ENCODE measurements at regions not wholly inside any gene's neighbourhood (a gene's known extent, or its start where the extent isn't known, plus 50 kb on each side); places are given as distances from the start of the nearest gene placed in this dataset.

GRCh38 chr16:72475688-72476087 is 303.7 kb upstream of the PMFBP1 start:
- ATAC-seq = no peak
- no peak for DNase-seq
- 83% methylated on average over 3 of the region's 3 CpGs for WGBS (ENCODE audit: insufficient coverage, low coverage, low lambda C conversion rate, missing lambda C conversion rate)
- intact Hi-C loops (cut with DNase I) = no loop called here
- no peak for TF ChIP-seq POLR2A (IDR thresholded peaks at IDR 0.05)
- TF ChIP-seq CTCF (IDR thresholded peaks at IDR 0.05) = no peak
- Histone ChIP-seq H3K36me3 (no peaks in the 10 kb centered on the region), H3K4me3 (no peak overlapping the region), H3K27me3 (no peaks in the 10 kb centered on the region), H3K4me1 (no peaks in the 10 kb centered on the region), H3K27ac (no peak overlapping the region), H3K9me3 (no peaks in the 10 kb centered on the region)

GRCh38 chr16:72474501-72475123 is 302.7 kb upstream of the PMFBP1 start:
- no peaks in the 10 kb centered on the region for H3K4me1 ChIP-seq
- no peak for DNase-seq
- H3K4me3 ChIP-seq = no peak overlapping the region
- H3K27ac ChIP-seq = no peak overlapping the region
- H3K36me3 ChIP-seq = no peaks in the 10 kb centered on the region
- no peaks in the 10 kb centered on the region for H3K27me3 ChIP-seq
- no peaks in the 10 kb centered on the region for H3K9me3 ChIP-seq
- TF ChIP-seq POLR2A (IDR thresholded peaks at IDR 0.05) = no peak
- no peak for TF ChIP-seq CTCF (IDR thresholded peaks at IDR 0.05)
- 70% methylated on average over 2 of the region's 2 CpGs for WGBS (ENCODE audit: insufficient coverage, low coverage, low lambda C conversion rate, missing lambda C conversion rate)
- ATAC-seq = no peak
- intact Hi-C loops (cut with DNase I) = no loop called here

DNA sequence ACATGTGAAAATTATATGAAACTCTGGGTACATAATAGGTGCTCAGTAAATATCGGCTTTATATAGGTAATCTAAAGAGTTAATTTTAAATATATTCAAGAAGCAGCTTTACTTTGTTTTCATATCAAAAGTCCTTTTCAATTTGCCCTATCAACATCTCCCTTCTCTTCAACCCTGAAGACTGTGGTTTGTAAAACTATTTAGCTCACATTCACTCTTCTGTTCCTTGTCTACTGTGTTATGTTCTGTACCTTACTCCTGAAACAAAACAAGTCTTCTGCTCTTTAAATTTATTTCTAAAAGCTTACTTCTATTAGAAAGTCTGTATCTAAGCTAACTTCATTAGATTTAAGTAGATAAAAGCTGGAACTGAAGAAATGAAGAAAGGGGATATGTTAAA is 301.7 kb upstream of the PMFBP1 start:
- 100% methylated on average over 1 of the region's 1 CpG for WGBS (ENCODE audit: insufficient coverage, low coverage, low lambda C conversion rate, missing lambda C conversion rate)
- no peaks in the 10 kb centered on the region for H3K36me3 ChIP-seq
- H3K4me1 ChIP-seq = no peaks in the 10 kb centered on the region
- no peak overlapping the region for H3K27ac ChIP-seq
- no peaks in the 10 kb centered on the region for H3K27me3 ChIP-seq
- intact Hi-C loops (cut with DNase I) = no loop called here
- ATAC-seq (no peak), DNase-seq (no peak)
- H3K4me3 ChIP-seq = no peak overlapping the region
- H3K9me3 ChIP-seq = no peaks in the 10 kb centered on the region
- TF ChIP-seq POLR2A (IDR thresholded peaks at IDR 0.05) (no peak), CTCF (IDR thresholded peaks at IDR 0.05) (no peak)

- DNase-seq (no peak), ATAC-seq (no peak)
- H3K36me3 ChIP-seq = no peaks in the 10 kb centered on the region
- no peak overlapping the region for H3K27ac ChIP-seq
- intact Hi-C loops (cut with DNase I) = no loop called here
- no peaks in the 10 kb centered on the region for H3K27me3 ChIP-seq
- H3K9me3 ChIP-seq = no peaks in the 10 kb centered on the region
- TF ChIP-seq CTCF (IDR thresholded peaks at IDR 0.05) (no peak), POLR2A (IDR thresholded peaks at IDR 0.05) (no peak)
- H3K4me1 ChIP-seq = no peaks in the 10 kb centered on the region
- H3K4me3 ChIP-seq = no peak overlapping the region
- WGBS (ENCODE audit: insufficient coverage, low coverage, low lambda C conversion rate, missing lambda C conversion rate) = 82% methylated on average over 12 of the region's 12 CpGs
These were observed 299.5 kb upstream of the PMFBP1 start for GRCh38 chr16:72471317-72471924.

All from right lobe of liver (tissue), 6 donors.